ENCODE measurements at regions not wholly inside any gene's neighbourhood (a gene's known extent, or its start where the extent isn't known, plus 50 kb on each side); places are given as distances from the start of the nearest gene placed in this dataset.

DNA sequence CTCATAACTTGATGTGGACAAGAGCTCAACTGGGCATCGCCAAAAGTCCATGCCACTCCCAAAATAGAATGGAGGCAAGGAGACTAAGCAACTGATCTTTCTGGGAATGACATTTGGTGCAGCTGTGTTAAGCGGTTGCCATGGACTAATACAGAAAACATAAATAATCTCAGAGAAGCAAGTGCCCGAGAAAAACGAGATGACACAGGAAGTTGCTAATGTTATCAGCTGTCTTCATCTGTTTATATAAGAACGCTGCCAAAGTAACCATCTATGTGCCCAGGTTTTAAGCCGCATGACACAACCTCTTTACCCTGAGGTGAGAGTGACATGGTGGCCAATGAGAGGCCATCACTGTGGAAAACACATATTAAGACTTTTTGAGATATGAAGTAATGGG, 54.9 kb upstream of the SACS start:
- DNase-seq (no peak), ATAC-seq (no peak)
- TF ChIP-seq, protein P1, sequence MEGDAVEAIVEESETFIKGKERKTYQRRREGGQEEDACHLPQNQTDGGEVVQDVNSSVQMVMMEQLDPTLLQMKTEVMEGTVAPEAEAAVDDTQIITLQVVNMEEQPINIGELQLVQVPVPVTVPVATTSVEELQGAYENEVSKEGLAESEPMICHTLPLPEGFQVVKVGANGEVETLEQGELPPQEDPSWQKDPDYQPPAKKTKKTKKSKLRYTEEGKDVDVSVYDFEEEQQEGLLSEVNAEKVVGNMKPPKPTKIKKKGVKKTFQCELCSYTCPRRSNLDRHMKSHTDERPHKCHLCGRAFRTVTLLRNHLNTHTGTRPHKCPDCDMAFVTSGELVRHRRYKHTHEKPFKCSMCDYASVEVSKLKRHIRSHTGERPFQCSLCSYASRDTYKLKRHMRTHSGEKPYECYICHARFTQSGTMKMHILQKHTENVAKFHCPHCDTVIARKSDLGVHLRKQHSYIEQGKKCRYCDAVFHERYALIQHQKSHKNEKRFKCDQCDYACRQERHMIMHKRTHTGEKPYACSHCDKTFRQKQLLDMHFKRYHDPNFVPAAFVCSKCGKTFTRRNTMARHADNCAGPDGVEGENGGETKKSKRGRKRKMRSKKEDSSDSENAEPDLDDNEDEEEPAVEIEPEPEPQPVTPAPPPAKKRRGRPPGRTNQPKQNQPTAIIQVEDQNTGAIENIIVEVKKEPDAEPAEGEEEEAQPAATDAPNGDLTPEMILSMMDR (IDR thresholded peaks at IDR 0.05), result no peak
- H3K4me3 ChIP-seq, result no peak overlapping the region
- H3K4me1 ChIP-seq (ENCODE audit: low read depth), result no peaks in the 10 kb centered on the region
- intact Hi-C loops (cut with DNase I, micrococcal nuclease), result no loop called here
- no peaks in the 10 kb centered on the region for H3K36me3 ChIP-seq (ENCODE audit: low read depth)
- H3K9me3 ChIP-seq, result no peaks in the 10 kb centered on the region

DNA sequence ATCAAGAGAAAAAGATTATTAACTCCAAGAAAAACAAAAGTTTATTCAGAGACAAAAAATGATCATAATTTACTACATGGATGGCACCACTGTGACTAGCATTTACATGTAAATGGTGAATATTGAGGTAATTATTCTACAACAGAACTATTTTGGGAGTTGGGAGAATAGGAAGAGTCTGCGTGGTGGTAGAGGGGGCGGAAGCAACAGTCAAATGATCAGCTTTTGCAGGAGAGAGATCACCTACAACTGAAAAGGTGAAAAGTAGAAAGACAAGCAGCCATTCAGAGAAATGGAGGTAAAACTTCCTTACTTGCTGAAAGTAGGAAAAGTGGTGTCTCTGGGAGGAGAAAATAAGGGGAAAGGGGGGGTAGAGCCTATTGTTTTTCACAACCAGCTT, 62.8 kb upstream of the SACS start:
- ATAC-seq, result no peak
- TF ChIP-seq, protein P1 (IDR thresholded peaks at IDR 0.05), result no peak

DNA sequence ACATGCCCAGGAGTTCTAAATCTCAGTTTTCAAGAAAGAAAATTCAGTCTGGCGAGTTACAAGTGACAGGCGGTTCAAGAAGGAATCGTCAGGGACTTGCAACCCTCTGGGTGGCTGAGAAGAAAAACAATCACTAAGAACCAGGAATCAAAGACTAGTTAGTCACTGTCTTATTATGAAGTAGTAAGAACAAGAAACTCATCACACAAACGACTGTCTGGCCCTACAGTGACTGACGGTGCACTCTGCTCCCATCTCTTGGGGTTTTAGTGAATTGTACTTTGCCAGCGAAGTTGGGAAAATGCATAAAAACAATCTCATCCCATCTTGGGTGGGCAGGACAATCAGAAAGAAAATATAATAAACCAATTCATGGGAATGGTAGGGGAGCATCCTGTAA, 63.7 kb upstream of the SACS start:
- H3K9me3 ChIP-seq, result no peaks in the 10 kb centered on the region
- no peaks in the 10 kb centered on the region for H3K4me1 ChIP-seq (ENCODE audit: low read depth)
- ATAC-seq (no peak), DNase-seq (no peak)
- H3K36me3 ChIP-seq (ENCODE audit: low read depth), result no peaks in the 10 kb centered on the region
- H3K4me3 ChIP-seq, result no peak overlapping the region
- TF ChIP-seq, protein P1 (IDR thresholded peaks at IDR 0.05), result no peak
- intact Hi-C loops (cut with DNase I, micrococcal nuclease), result no loop called here

More for the DNA sequence above, 62.8 kb upstream of the SACS start:
- Histone ChIP-seq H3K36me3 (ENCODE audit: low read depth) (no peaks in the 10 kb centered on the region), H3K9me3 (no peaks in the 10 kb centered on the region), H3K4me3 (no peak overlapping the region), H3K4me1 (ENCODE audit: low read depth) (no peaks in the 10 kb centered on the region)
- no peak for DNase-seq
- intact Hi-C loops (cut with DNase I, micrococcal nuclease), result no loop called here

DNA sequence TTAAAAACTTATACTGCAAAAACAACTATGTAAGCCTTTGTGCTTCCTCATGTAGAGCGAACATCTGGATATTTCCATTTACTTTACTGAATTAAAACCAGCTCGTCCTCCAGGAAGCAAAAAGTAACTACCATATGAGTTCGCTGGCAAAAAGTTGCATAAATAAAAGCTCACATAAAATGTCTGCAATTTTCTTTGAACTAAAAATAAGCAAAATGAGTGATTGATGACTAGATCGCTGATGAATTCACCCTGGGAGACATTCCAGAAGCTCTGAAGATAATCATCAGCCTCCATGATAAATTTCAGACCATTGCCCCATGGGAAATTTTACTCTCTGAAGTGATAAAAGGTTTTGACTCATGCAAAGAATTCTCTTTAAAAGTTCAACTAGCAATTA, 67.3 kb upstream of the SACS start:
- H3K4me1 ChIP-seq (ENCODE audit: low read depth), result no peaks in the 10 kb centered on the region
- TF ChIP-seq, protein P1 (IDR thresholded peaks at IDR 0.05), result no peak
- no peak for ATAC-seq
- no peaks in the 10 kb centered on the region for H3K9me3 ChIP-seq
- no peaks in the 10 kb centered on the region for H3K36me3 ChIP-seq (ENCODE audit: low read depth)
- intact Hi-C loops (cut with DNase I, micrococcal nuclease), result no loop called here
- DNase-seq, result no peak
- no peak overlapping the region for H3K4me3 ChIP-seq

DNA sequence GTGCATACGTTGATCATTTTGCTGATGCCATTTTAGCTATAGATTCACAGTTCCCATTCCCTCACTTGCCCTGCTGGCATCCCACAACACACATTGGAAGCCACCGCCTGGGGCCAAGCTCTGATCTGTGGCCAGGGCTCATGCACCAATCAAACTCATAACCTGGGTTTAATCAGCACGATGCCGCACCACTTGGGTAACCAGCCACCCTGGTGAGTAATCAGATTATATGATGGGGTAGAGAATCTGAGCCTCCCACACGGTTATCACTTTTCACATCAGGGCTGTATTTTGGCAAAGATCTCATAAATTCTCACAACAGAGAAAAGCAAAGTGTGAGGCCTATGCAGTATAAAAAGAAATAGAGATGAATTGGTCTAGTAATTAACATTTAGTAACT, 66.0 kb upstream of the TNFRSF19 start:
- ATAC-seq, result no peak
- Histone ChIP-seq H3K4me3 (no peak overlapping the region), H3K36me3 (ENCODE audit: low read depth) (no peaks in the 10 kb centered on the region), H3K4me1 (ENCODE audit: low read depth) (no peaks in the 10 kb centered on the region), H3K9me3 (no peaks in the 10 kb centered on the region)
- TF ChIP-seq, protein P1 (IDR thresholded peaks at IDR 0.05), result no peak
- intact Hi-C loops (cut with DNase I, micrococcal nuclease), result no loop called here
- no peak for DNase-seq

DNA sequence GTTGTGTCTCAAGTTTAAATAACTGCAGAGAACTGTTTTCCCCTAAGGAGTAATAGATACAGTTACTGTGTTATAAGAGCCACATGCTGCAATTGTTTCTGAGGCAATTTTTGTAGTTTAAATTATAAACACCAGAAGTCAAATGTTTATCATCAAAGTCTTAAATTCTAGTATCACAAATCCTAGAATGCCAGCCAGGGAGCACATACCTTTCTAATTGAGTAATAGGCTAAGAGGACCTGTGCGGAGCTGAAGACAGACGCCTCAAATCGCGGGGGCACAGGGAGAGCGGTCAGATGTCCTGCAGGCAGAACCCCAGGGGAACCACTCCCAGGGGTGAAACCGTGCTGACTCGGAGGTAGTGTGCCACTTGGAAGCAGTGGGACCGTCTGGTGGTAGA, 65.2 kb upstream of the TNFRSF19 start:
- TF ChIP-seq, protein P1 (IDR thresholded peaks at IDR 0.05), result no peak
- Histone ChIP-seq H3K9me3 (no peaks in the 10 kb centered on the region), H3K36me3 (ENCODE audit: low read depth) (no peaks in the 10 kb centered on the region), H3K4me1 (ENCODE audit: low read depth) (no peaks in the 10 kb centered on the region), H3K4me3 (no peak overlapping the region)
- DNase-seq, result no peak
- intact Hi-C loops (cut with DNase I, micrococcal nuclease), result no loop called here
- ATAC-seq, result no peak

All from mucosa of descending colon (tissue), 3 donors.